H1 (cell line): ENCODE measurements at regions not wholly inside any gene's neighbourhood (a gene's known extent, or its start where the extent isn't known, plus 50 kb on each side); places are given as distances from the start of the nearest gene placed in this dataset.

ENCODE experiments used
- CTCF ChIP-seq, 3 experiments: IDR thresholded peaks; 1 replicate in 2 of 3; 2 replicates in 1 of 3; pipeline versions ENCODE4 v1.5.1 to v1.6.1; 2011; ENCODE audit warnings: low read length in 3 of 3, mild to moderate bottlenecking in 3 of 3, inconsistent platforms in 2 of 3, low read depth in 1 of 3, moderate library complexity in 1 of 3; ENCODE audit not compliant: insufficient read depth in 1 of 3; ENCODE audit errors: control extremely low read depth in 1 of 3
- YY1 ChIP-seq: IDR thresholded peaks from 2 replicates; pipeline ENCODE4 v1.6.1; 2011; ENCODE audit warnings: low read depth, mild to moderate bottlenecking, low read length

- TF ChIP-seq CTCF (IDR thresholded peaks at IDR 0.05; ENCODE audit: control extremely low read depth in 1 of 3, insufficient read depth in 1 of 3, low read depth in 1 of 3, low read length in 3 of 3) = no peak
- no peak for TF ChIP-seq YY1
Observed at GRCh38 chr18:77557046-77557587, 307.5 kb downstream of the GALR1 start.
